ENCODE measurements at regions not wholly inside any gene's neighbourhood (a gene's known extent, or its start where the extent isn't known, plus 50 kb on each side); places are given as distances from the start of the nearest gene placed in this dataset.

DNA sequence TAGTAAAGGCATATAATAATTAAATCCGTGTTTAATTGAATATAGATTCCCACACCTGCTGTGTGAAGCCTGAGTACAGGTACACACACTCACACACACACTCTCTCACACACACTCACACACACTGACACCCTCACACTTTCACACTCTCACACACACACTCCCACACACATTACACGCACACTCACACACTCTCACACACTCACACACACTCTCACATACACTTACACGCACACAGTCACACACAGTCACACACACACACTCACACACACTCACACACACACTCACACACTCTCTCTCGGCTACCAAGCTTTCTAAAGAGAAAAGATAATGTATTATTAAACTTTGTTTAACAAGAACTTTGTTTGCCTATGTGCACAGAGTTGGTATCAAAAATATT lies 195.1 kb upstream of the CTNND2 start:
- Histone ChIP-seq H4K20me1 (ENCODE audit: control insufficient read depth, insufficient read depth, insufficient read length) (no peaks in the 10 kb centered on the region), H3K4me1 (ENCODE audit: insufficient read depth, low read length) (no peaks in the 10 kb centered on the region), H3K4me2 (ENCODE audit: insufficient read depth, insufficient read length, low read length) (no peak overlapping the region), H3K23ac (ENCODE audit: insufficient read length, low read depth, low read length) (no peak overlapping the region), H3T11ph (ENCODE audit: low read length) (no peak overlapping the region), H2BK15ac (ENCODE audit: low read depth, low read length) (no peak overlapping the region), H3K27me3 (ENCODE audit: insufficient read depth, low read length) (no peaks in the 10 kb centered on the region), H2BK5ac (ENCODE audit: insufficient read length, low read length) (no peak overlapping the region), H2BK20ac (ENCODE audit: low read depth, low read length, poor library complexity, severe bottlenecking) (no peak overlapping the region), H3K79me2 (ENCODE audit: insufficient read depth, low read length) (no peaks in the 10 kb centered on the region), H4K8ac (replicated peaks; ENCODE audit: insufficient read length, low read depth, low read length) (no peak overlapping the region), H2BK12ac (ENCODE audit: insufficient read length, low read depth, low read length) (no peak overlapping the region), H3K56ac (ENCODE audit: insufficient read length, low read depth, low read length) (no peak overlapping the region), H3K27ac (ENCODE audit: insufficient read length, low read depth, low read length) (no peak overlapping the region), H4K5ac (ENCODE audit: insufficient read length, low read depth, low read length) (no peak overlapping the region), H2BK120ac (ENCODE audit: low read depth, low read length, poor library complexity, severe bottlenecking) (no peak overlapping the region), H3K23me2 (ENCODE audit: insufficient read length, low read depth, low read length, poor library complexity, severe bottlenecking) (no peaks in the 10 kb centered on the region), H3K4ac (ENCODE audit: low read depth, low read length) (no peak overlapping the region), H2AFZ (ENCODE audit: low read length) (no peak overlapping the region), H3K18ac (ENCODE audit: insufficient read length, low read depth, low read length) (no peak overlapping the region), H2AK5ac (ENCODE audit: insufficient read length, low read length) (no peak overlapping the region), H3K9ac (ENCODE audit: extremely low read depth, insufficient read length, low read length) (no peak overlapping the region), H3K14ac (ENCODE audit: insufficient read depth, low read length) (no peak overlapping the region), H3K9me3 (ENCODE audit: control insufficient read depth, low read depth, low read length) (no peaks in the 10 kb centered on the region), H3K79me1 (ENCODE audit: insufficient read depth, low read depth, low read length, poor library complexity, severe bottlenecking) (no peaks in the 10 kb centered on the region), H4K91ac (ENCODE audit: insufficient read length, low read depth, low read length) (no peak overlapping the region)
- H3K4me1 Mint-ChIP-seq = peaks cover 5 to 6% of the 10 kb centered on the region in 2 experiments
- no peak overlapping the region for H3K4me3 Mint-ChIP-seq
- no peak overlapping the region for H3K27ac Mint-ChIP-seq
- no peaks in the 10 kb centered on the region; a peak in 1 of 7 replicates for H3K36me3 Mint-ChIP-seq (ENCODE audit: insufficient read depth in 1 of 3, low read depth in 3 of 3)
- no peak for DNase-seq
- peaks cover 1 to 3% of the 10 kb centered on the region in 2 experiments; a peak in 2 of 5 replicates for H3K9me3 Mint-ChIP-seq
- no peak for TF ChIP-seq CTCF (conservative IDR thresholded peaks at IDR 0.05)
- H3K27me3 Mint-ChIP-seq (ENCODE audit: low read depth) = no peaks in the 10 kb centered on the region; the same call in 1 of the 2 replicates
- WGBS (ENCODE audit: extremely low coverage, insufficient read length, low lambda C conversion rate) = 100% methylated on average over 2 of the region's 4 CpGs
